Smooth muscle cell (in vitro differentiated cells): ENCODE measurements at regions not wholly inside any gene's neighbourhood (a gene's known extent, or its start where the extent isn't known, plus 50 kb on each side); places are given as distances from the start of the nearest gene placed in this dataset.

Source experiments
- DNase-seq: peaks from one replicate; lab custom pipeline; 2025; ENCODE audit not compliant: unreplicated experiment; lab: John Stamatoyannopoulos, UW
- H2AFZ ChIP-seq: fragments of 200-600 bp; sonication (generic); 2 replicates; pipeline ENCODE4 v1.6.0; 2016; ENCODE audit warnings: antibody characterized with exemption, low read depth, mild to moderate bottlenecking
- H3F3A ChIP-seq: fragments of 200-600 bp; sonication (generic); 2 replicates; pipeline ENCODE4 v1.6.0; 2017; ENCODE audit warnings: antibody characterized with exemption, low read depth
- H3K27ac ChIP-seq: fragments of 200-600 bp; sonication (generic); 2 replicates; pipeline ENCODE4 v1.5.1; 2016; ENCODE audit warnings: low read depth, mild to moderate bottlenecking
- H3K27me3 ChIP-seq: fragments of 200-600 bp; sonication (generic); 2 replicates; pipeline ENCODE4 v1.6.1; 2016; ENCODE audit warnings: low read depth, mild to moderate bottlenecking
- H3K36me3 ChIP-seq: fragments of 200-600 bp; sonication (generic); 2 replicates; pipeline ENCODE4 v1.5.1; 2016; ENCODE audit warnings: low read depth
- H3K4me1 ChIP-seq: fragments of 200-600 bp; sonication (generic); 2 replicates; pipeline ENCODE4 v1.5.1; 2016; ENCODE audit warnings: low read depth
- H3K4me2 ChIP-seq: fragments of 200-600 bp; sonication (generic); 2 replicates; pipeline ENCODE4 v1.6.0; 2016; ENCODE audit warnings: mild to moderate bottlenecking
- H3K4me3 ChIP-seq: fragments of 200-600 bp; sonication (generic); 2 replicates; pipeline ENCODE4 v1.5.1; 2016; ENCODE audit warnings: mild to moderate bottlenecking
- H3K79me2 ChIP-seq: fragments of 200-600 bp; sonication (generic); 2 replicates; pipeline ENCODE4 v1.6.0; 2016; ENCODE audit warnings: low read depth, mild to moderate bottlenecking
- H3K9ac ChIP-seq: fragments of 200-600 bp; sonication (generic); 2 replicates; pipeline ENCODE4 v1.6.0; 2016; ENCODE audit warnings: low read depth
- H3K9me3 ChIP-seq: fragments of 200-600 bp; sonication (generic); replicated peaks from 2 replicates; pipeline ENCODE4 v1.5.1; 2016; ENCODE audit warnings: low read depth
- H4K20me1 ChIP-seq: fragments of 200-600 bp; sonication (generic); 2 replicates; pipeline ENCODE4 v1.6.0; 2016; ENCODE audit warnings: low read depth
- CTCF ChIP-seq: fragments of 200-600 bp; sonication (generic); IDR thresholded peaks from 2 replicates; pipeline ENCODE4 v1.5.1; 2017; ENCODE audit warnings: borderline replicate concordance, mild to moderate bottlenecking, antibody characterized with exemption; ENCODE audit not compliant: insufficient read depth, poor library complexity, severe bottlenecking
- WGBS: methylation state at CpG from one replicate; pipeline ENCODE4 v1.1.7; 2016; ENCODE audit warnings: low lambda C conversion rate; 5-methylcytosine and 5-hydroxymethylcytosine counted together

- Histone ChIP-seq H3K9ac (no peak overlapping the region), H3K27ac (no peak overlapping the region), H3K4me1 (no peaks in the 10 kb centered on the region), H3K4me2 (no peak overlapping the region), H3K9me3 (no peaks in the 10 kb centered on the region), H3K36me3 (no peaks in the 10 kb centered on the region), H3F3A (no peaks in the 10 kb centered on the region), H3K4me3 (no peak overlapping the region), H3K27me3 (no peaks in the 10 kb centered on the region), H4K20me1 (no peaks in the 10 kb centered on the region), H2AFZ (no peak overlapping the region), H3K79me2 (no peaks in the 10 kb centered on the region)
- DNase-seq = no peak
- 90% methylated on average over 7 of the region's 7 CpGs for WGBS
- TF ChIP-seq CTCF = no peak
Observed at GRCh38 chr16:86891121-86891520, 312.8 kb downstream of the FOXL1 start.

- WGBS = 98% methylated on average over 12 of the region's 12 CpGs
Observed at GRCh38 chr16:86891631-86892030, 313.3 kb downstream of the FOXL1 start.

GRCh38 chr16:86892509-86892908 lies 314.2 kb downstream of the FOXL1 start:
- no peaks in the 10 kb centered on the region for H3K27me3 ChIP-seq
- H2AFZ ChIP-seq = no peak overlapping the region
- no peaks in the 10 kb centered on the region for H3K79me2 ChIP-seq
- no peaks in the 10 kb centered on the region for H4K20me1 ChIP-seq
- no peak overlapping the region for H3K4me2 ChIP-seq
- peaks cover 7% of the 10 kb centered on the region for H3K4me1 ChIP-seq
- no peak overlapping the region for H3K4me3 ChIP-seq
- no peaks in the 10 kb centered on the region for H3F3A ChIP-seq
- H3K36me3 ChIP-seq = no peaks in the 10 kb centered on the region
- no peak overlapping the region for H3K27ac ChIP-seq
- 35% methylated on average over 6 of the region's 6 CpGs for WGBS
- no peak for TF ChIP-seq CTCF
- no peak for DNase-seq
- no peak overlapping the region for H3K9ac ChIP-seq
- no peaks in the 10 kb centered on the region for H3K9me3 ChIP-seq

More at GRCh38 chr16:86891631-86892030, 313.3 kb downstream of the FOXL1 start:
- H3F3A ChIP-seq = no peaks in the 10 kb centered on the region
- TF ChIP-seq CTCF = no peak
- H3K4me1 ChIP-seq = no peaks in the 10 kb centered on the region
- no peak overlapping the region for H3K4me2 ChIP-seq
- no peak overlapping the region for H2AFZ ChIP-seq
- H3K36me3 ChIP-seq = no peaks in the 10 kb centered on the region
- no peak for DNase-seq
- H3K27ac ChIP-seq = no peak overlapping the region
- H3K27me3 ChIP-seq = no peaks in the 10 kb centered on the region
- H3K79me2 ChIP-seq = no peaks in the 10 kb centered on the region
- H3K9ac ChIP-seq = no peak overlapping the region
- no peaks in the 10 kb centered on the region for H4K20me1 ChIP-seq
- no peak overlapping the region for H3K4me3 ChIP-seq
- H3K9me3 ChIP-seq = no peaks in the 10 kb centered on the region

GRCh38 chr16:86893506-86893905 lies 315.2 kb downstream of the FOXL1 start:
- peaks cover 9% of the 10 kb centered on the region for H3K4me1 ChIP-seq
- TF ChIP-seq CTCF = no peak
- 96% methylated on average over 10 of the region's 10 CpGs for WGBS

More at GRCh38 chr16:86893506-86893905, 315.2 kb downstream of the FOXL1 start:
- Histone ChIP-seq H3K36me3 (no peaks in the 10 kb centered on the region), H3K9ac (no peak overlapping the region), H3K9me3 (no peaks in the 10 kb centered on the region), H3K79me2 (no peaks in the 10 kb centered on the region), H3K27ac (no peak overlapping the region), H3F3A (no peaks in the 10 kb centered on the region), H3K4me2 (no peak overlapping the region), H3K4me3 (no peak overlapping the region), H3K27me3 (no peaks in the 10 kb centered on the region), H4K20me1 (no peaks in the 10 kb centered on the region), H2AFZ (no peak overlapping the region)
- no peak for DNase-seq
